Astrocyte (in vitro differentiated cells and primary cell): ENCODE measurements at regions not wholly inside any gene's neighbourhood (a gene's known extent, or its start where the extent isn't known, plus 50 kb on each side); places are given as distances from the start of the nearest gene placed in this dataset.

Experiments used
- EZH2 ChIP-seq: IDR thresholded peaks from 2 replicates; pipeline ENCODE4 v1.6.1; 2012; ENCODE audit warnings: mild to moderate bottlenecking, low read length, inconsistent platforms; ENCODE audit not compliant: insufficient read depth
- TF ChIP-seq, protein P1 (sequence below): IDR thresholded peaks from 2 replicates; pipeline ENCODE4 v1.5.1; 2011; ENCODE audit warnings: low read depth, mild to moderate bottlenecking, inconsistent platforms, low read length, moderate library complexity; ENCODE audit not compliant: insufficient read depth

DNA sequence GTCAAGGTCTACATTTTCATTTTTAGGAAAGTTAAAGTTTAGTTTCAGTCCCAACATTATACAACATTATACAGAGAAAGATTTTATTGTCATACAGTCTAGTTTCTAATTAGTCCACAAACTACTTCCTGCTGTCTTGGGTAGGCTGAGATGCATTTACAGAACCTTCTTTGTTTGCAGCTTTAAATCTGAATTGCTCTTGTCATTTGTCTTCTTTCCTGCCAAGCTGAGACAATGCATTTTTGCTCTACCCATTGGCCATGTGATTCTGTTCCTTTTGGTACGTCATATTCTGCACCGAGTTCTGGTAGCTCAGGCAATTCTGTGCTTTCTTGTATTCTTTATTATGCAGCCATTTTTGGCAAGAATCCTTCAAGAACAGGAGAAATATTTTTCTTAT is 228.5 kb downstream of the ATP23 start:
- TF ChIP-seq, protein P1, sequence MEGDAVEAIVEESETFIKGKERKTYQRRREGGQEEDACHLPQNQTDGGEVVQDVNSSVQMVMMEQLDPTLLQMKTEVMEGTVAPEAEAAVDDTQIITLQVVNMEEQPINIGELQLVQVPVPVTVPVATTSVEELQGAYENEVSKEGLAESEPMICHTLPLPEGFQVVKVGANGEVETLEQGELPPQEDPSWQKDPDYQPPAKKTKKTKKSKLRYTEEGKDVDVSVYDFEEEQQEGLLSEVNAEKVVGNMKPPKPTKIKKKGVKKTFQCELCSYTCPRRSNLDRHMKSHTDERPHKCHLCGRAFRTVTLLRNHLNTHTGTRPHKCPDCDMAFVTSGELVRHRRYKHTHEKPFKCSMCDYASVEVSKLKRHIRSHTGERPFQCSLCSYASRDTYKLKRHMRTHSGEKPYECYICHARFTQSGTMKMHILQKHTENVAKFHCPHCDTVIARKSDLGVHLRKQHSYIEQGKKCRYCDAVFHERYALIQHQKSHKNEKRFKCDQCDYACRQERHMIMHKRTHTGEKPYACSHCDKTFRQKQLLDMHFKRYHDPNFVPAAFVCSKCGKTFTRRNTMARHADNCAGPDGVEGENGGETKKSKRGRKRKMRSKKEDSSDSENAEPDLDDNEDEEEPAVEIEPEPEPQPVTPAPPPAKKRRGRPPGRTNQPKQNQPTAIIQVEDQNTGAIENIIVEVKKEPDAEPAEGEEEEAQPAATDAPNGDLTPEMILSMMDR = no peak
- TF ChIP-seq EZH2 = no peak
